GM19023 (cell line): ENCODE measurements at regions not wholly inside any gene's neighbourhood (a gene's known extent, or its start where the extent isn't known, plus 50 kb on each side); places are given as distances from the start of the nearest gene placed in this dataset.

ENCODE experiments used
- ATAC-seq: cut with Tn5 transposase; IDR thresholded peaks from one replicate; pipeline ENCODE4 v1.9.1; 2021; ENCODE audit warnings: mild to moderate bottlenecking, moderate library complexity; ENCODE audit not compliant: unreplicated experiment

- no peak for ATAC-seq
These were observed 454.9 kb upstream of the HTR2A start for GRCh38 chr13:47351798-47352197.

GRCh38 chr13:47350334-47351124 lies 453.7 kb upstream of the HTR2A start:
- no peak for ATAC-seq

GRCh38 chr13:47349211-47349610 lies 452.4 kb upstream of the HTR2A start:
- ATAC-seq, result no peak

- no peak for ATAC-seq
These were observed 441.1 kb upstream of the HTR2A start for GRCh38 chr13:47337781-47338507.

GRCh38 chr13:47334173-47334572 lies 437.3 kb upstream of the HTR2A start:
- no peak for ATAC-seq

GRCh38 chr13:47332149-47332548 lies 435.3 kb upstream of the HTR2A start:
- ATAC-seq, result no peak

GRCh38 chr13:47330031-47330430 lies 433.2 kb upstream of the HTR2A start:
- ATAC-seq, result no peak

- ATAC-seq, result no peak
These were observed 431.0 kb upstream of the HTR2A start for GRCh38 chr13:47327861-47328260.

GRCh38 chr13:47326061-47326460 lies 429.2 kb upstream of the HTR2A start:
- ATAC-seq, result no peak

- no peak for ATAC-seq
These were observed 420.5 kb upstream of the HTR2A start for GRCh38 chr13:47317356-47317755.

GRCh38 chr13:47310401-47310800 lies 413.5 kb upstream of the HTR2A start:
- ATAC-seq, result no peak

- ATAC-seq, result no peak
These were observed 410.1 kb upstream of the HTR2A start for GRCh38 chr13:47306991-47307390.

- ATAC-seq, result no peak
These were observed 406.8 kb upstream of the HTR2A start for GRCh38 chr13:47303626-47304025.

- no peak for ATAC-seq
These were observed 402.5 kb upstream of the HTR2A start for GRCh38 chr13:47299304-47299703.

- no peak for ATAC-seq
These were observed 401.7 kb upstream of the HTR2A start for GRCh38 chr13:47298506-47298905.

- ATAC-seq, result no peak
These were observed 397.8 kb upstream of the HTR2A start for GRCh38 chr13:47294691-47295090.

GRCh38 chr13:47291107-47291656 lies 394.3 kb upstream of the HTR2A start:
- ATAC-seq, result no peak

GRCh38 chr13:47289567-47289966 lies 392.7 kb upstream of the HTR2A start:
- ATAC-seq, result no peak

- ATAC-seq, result no peak
These were observed 391.7 kb upstream of the HTR2A start for GRCh38 chr13:47288546-47288945.

- no peak for ATAC-seq
These were observed 390.5 kb upstream of the HTR2A start for GRCh38 chr13:47287291-47287751.

- no peak for ATAC-seq
These were observed 385.1 kb upstream of the HTR2A start for GRCh38 chr13:47281991-47282390.

- ATAC-seq, result no peak
These were observed 383.1 kb upstream of the HTR2A start for GRCh38 chr13:47279920-47280319.
